ENCODE measurements at regions not wholly inside any gene's neighbourhood (a gene's known extent, or its start where the extent isn't known, plus 50 kb on each side); places are given as distances from the start of the nearest gene placed in this dataset.

DNA sequence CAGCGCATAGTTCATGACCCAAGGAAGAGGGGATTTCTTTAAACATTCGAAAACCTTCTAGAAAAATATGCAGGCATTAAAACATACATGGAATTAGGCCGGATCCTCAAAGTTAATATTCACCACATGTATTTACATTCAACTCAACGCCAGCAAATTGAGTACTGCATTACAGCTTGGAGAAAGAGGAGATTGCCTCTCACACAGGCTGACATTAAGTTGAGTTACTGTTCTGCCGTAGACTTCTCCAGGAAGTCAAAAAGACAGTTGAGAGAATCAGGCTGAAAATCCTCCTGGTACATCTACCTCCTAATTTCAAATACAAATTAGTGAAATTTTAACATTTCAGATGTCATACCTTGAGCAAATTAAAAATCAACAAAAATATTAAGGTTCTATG is 195.7 kb downstream of the URI1 start:
- Mint-ChIP-seq H3K9me3 (peaks cover 0 to 3% (median 0%) of the 10 kb centered on the region in 8 donors), H3K36me3 (no peaks in the 10 kb centered on the region), H3K4me1 (no peaks in the 10 kb centered on the region), H3K27ac (no peak overlapping the region), H3K4me3 (no peak overlapping the region), H3K27me3 (peaks cover 1 to 6% of the 10 kb centered on the region in 2 donors)
- no peak for DNase-seq
- no peaks in the 10 kb centered on the region for H3K4me1 ChIP-seq (ENCODE audit: insufficient read depth, low read length)
- no peak overlapping the region for H3K4me3 ChIP-seq (ENCODE audit: low read length in 2 of 2)
- H3K27me3 ChIP-seq (ENCODE audit: insufficient read depth, low read length) = no peaks in the 10 kb centered on the region
- H3K27ac ChIP-seq (ENCODE audit: low read depth, low read length) = no peak overlapping the region
- CTCF ChIA-PET (ENCODE audit: partially characterized antibody) = no interaction called here
- no peaks in the 10 kb centered on the region for H3K36me3 ChIP-seq (ENCODE audit: insufficient read depth, low read length)
- H3K9me3 ChIP-seq (ENCODE audit: control insufficient read depth in 1 of 2, low read length in 2 of 2) = no peaks in the 10 kb centered on the region
- intact Hi-C loops (cut with micrococcal nuclease) = no loop called here
- POLR2A ChIA-PET (ENCODE audit: partially characterized antibody) = no interaction called here

DNA sequence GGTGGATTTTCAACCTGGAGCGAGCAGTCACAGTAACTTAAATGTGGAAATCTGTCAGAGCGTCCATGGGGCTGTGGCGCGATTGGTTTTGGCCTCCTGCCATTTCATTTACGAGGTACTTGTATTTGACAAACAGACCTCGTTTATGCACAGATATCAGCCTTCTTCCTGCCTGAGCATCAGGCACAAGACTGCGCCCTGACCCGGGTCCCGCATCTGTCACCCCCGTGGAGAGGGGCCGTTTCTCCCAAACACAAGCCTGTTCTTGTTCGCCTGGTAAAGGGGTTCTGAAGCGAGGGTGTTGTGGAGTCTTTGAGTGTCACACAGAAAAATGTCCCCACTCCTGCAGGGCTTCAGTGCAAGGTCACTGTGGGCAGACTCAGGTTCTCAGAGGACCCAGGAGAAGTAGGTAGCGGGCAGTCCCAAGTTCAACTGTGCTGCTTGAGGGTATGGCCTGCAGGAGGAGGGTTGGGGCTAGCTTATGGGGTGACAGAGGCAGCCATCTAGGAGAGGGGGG is 202.3 kb downstream of the URI1 start:
- intact Hi-C loops (cut with micrococcal nuclease) = no loop called here
- peaks cover 0 to 5% (median 0%) of the 10 kb centered on the region in 8 donors for H3K9me3 Mint-ChIP-seq
- H3K4me1 Mint-ChIP-seq = no peaks in the 10 kb centered on the region
- DNase-seq = no peak
- Histone ChIP-seq H3K27me3 (ENCODE audit: insufficient read depth, low read length) (no peaks in the 10 kb centered on the region), H3K4me1 (ENCODE audit: insufficient read depth, low read length) (no peaks in the 10 kb centered on the region), H3K36me3 (ENCODE audit: insufficient read depth, low read length) (no peaks in the 10 kb centered on the region), H3K27ac (ENCODE audit: low read depth, low read length) (no peak overlapping the region), H3K9me3 (ENCODE audit: control insufficient read depth in 1 of 2, low read length in 2 of 2) (no peaks in the 10 kb centered on the region), H3K4me3 (ENCODE audit: low read length in 2 of 2) (no peak overlapping the region)
- POLR2A ChIA-PET (ENCODE audit: partially characterized antibody) = no interaction called here
- no peak overlapping the region for H3K4me3 Mint-ChIP-seq
- CTCF ChIA-PET (ENCODE audit: partially characterized antibody) = no interaction called here
- H3K27me3 Mint-ChIP-seq = peaks cover 0 to 1% of the 10 kb centered on the region in 2 donors
- H3K27ac Mint-ChIP-seq = no peak overlapping the region
- no peaks in the 10 kb centered on the region for H3K36me3 Mint-ChIP-seq

DNA sequence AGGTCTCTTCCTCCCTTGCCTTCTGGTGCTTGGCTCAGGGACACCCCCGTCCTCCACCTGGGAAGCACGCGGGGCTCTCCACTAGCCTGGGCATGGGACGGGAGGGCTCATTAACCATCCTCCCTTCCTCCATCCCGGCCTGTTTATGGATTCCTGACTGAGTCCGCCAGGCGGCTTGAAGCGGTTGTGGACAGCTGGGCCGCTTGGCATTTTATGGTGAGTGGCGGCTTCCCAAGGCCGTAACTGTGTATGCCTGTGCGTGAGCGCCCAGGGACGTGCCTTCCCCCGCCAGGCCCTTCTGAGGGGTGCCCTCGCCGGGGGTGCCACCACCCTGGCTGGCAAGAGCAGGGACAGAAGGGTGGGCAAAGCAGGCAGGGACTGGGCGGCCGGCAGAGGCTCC is 202.8 kb downstream of the URI1 start:
- no peaks in the 10 kb centered on the region for H3K4me1 Mint-ChIP-seq
- Histone ChIP-seq H3K4me1 (ENCODE audit: insufficient read depth, low read length) (no peaks in the 10 kb centered on the region), H3K27me3 (ENCODE audit: insufficient read depth, low read length) (no peaks in the 10 kb centered on the region), H3K9me3 (ENCODE audit: control insufficient read depth in 1 of 2, low read length in 2 of 2) (no peaks in the 10 kb centered on the region), H3K4me3 (ENCODE audit: low read length in 2 of 2) (no peak overlapping the region), H3K36me3 (ENCODE audit: insufficient read depth, low read length) (no peaks in the 10 kb centered on the region), H3K27ac (ENCODE audit: low read depth, low read length) (no peak overlapping the region)
- ChIA-PET POLR2A (ENCODE audit: partially characterized antibody) (no interaction called here), CTCF (ENCODE audit: partially characterized antibody) (no interaction called here)
- DNase-seq = no peak
- H3K27ac Mint-ChIP-seq = no peak overlapping the region
- H3K9me3 Mint-ChIP-seq = peaks cover 0 to 5% (median 0%) of the 10 kb centered on the region in 8 donors
- peaks cover 0 to 1% of the 10 kb centered on the region in 2 donors for H3K27me3 Mint-ChIP-seq
- H3K36me3 Mint-ChIP-seq = no peaks in the 10 kb centered on the region
- no peak overlapping the region for H3K4me3 Mint-ChIP-seq
- intact Hi-C loops (cut with micrococcal nuclease) = no loop called here

DNA sequence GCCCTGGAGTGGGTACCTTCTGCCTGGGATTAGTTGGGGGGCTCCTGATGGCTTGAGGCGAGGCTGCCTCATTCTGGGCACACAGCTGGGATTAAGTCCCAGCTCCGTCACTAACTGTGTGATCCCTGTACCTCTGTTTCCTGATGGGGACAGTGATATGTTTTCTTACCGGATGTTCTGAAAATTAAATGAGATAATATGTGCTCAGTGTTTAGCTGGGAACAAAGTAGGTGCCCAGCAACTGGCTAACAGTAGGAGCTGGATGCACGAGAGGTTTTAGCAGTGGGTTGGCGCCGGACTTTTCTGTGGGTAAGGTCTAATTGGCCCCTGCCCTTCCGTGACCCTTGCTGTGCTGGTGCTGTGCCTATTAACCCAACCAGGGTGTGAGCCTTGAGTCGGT is 203.4 kb downstream of the URI1 start:
- Histone ChIP-seq H3K27ac (ENCODE audit: low read depth, low read length) (no peak overlapping the region), H3K4me1 (ENCODE audit: insufficient read depth, low read length) (no peaks in the 10 kb centered on the region), H3K27me3 (ENCODE audit: insufficient read depth, low read length) (no peaks in the 10 kb centered on the region), H3K36me3 (ENCODE audit: insufficient read depth, low read length) (no peaks in the 10 kb centered on the region), H3K9me3 (ENCODE audit: control insufficient read depth in 1 of 2, low read length in 2 of 2) (no peaks in the 10 kb centered on the region), H3K4me3 (ENCODE audit: low read length in 2 of 2) (no peak overlapping the region)
- intact Hi-C loops (cut with micrococcal nuclease) = no loop called here
- H3K4me1 Mint-ChIP-seq = no peaks in the 10 kb centered on the region
- H3K27me3 Mint-ChIP-seq = peaks cover 0 to under 1% of the 10 kb centered on the region in 2 donors
- H3K9me3 Mint-ChIP-seq = peaks cover 0 to 5% (median 0%) of the 10 kb centered on the region in 8 donors
- DNase-seq = no peak
- H3K36me3 Mint-ChIP-seq = no peaks in the 10 kb centered on the region
- POLR2A ChIA-PET (ENCODE audit: partially characterized antibody) = no interaction called here
- CTCF ChIA-PET (ENCODE audit: partially characterized antibody) = no interaction called here
- H3K4me3 Mint-ChIP-seq = no peak overlapping the region
- H3K27ac Mint-ChIP-seq = no peak overlapping the region

DNA sequence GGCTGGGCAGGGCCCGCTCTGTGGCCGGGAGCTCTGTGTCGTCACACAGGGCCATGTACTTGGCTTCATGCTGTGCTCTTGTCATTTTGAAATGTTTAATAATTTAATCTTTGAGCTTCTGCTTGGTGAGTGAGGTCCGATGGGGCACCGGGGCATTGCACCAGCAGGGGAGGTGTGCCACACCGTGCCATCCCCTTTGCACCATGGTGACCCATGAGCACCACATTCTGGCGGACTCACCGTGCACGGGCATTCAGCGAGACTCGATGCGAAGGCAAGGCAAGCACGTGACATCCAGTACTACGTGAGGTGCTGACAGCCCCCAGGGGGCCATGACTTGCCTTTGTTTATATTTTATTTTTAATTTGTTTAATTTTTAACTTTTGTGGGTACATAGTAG is 204.3 kb downstream of the URI1 start:
- peaks cover 0 to 5% (median 0%) of the 10 kb centered on the region in 8 donors for H3K9me3 Mint-ChIP-seq
- Histone ChIP-seq H3K9me3 (ENCODE audit: control insufficient read depth in 1 of 2, low read length in 2 of 2) (no peaks in the 10 kb centered on the region), H3K36me3 (ENCODE audit: insufficient read depth, low read length) (no peaks in the 10 kb centered on the region), H3K27me3 (ENCODE audit: insufficient read depth, low read length) (no peaks in the 10 kb centered on the region), H3K27ac (ENCODE audit: low read depth, low read length) (no peak overlapping the region), H3K4me3 (ENCODE audit: low read length in 2 of 2) (no peak overlapping the region), H3K4me1 (ENCODE audit: insufficient read depth, low read length) (no peaks in the 10 kb centered on the region)
- no peaks in the 10 kb centered on the region for H3K4me1 Mint-ChIP-seq
- DNase-seq = no peak
- H3K27ac Mint-ChIP-seq = no peak overlapping the region
- peaks cover 0 to 5% of the 10 kb centered on the region in 2 donors for H3K27me3 Mint-ChIP-seq
- intact Hi-C loops (cut with micrococcal nuclease) = no loop called here
- POLR2A ChIA-PET (ENCODE audit: partially characterized antibody) = no interaction called here
- H3K36me3 Mint-ChIP-seq = no peaks in the 10 kb centered on the region
- no peak overlapping the region for H3K4me3 Mint-ChIP-seq
- CTCF ChIA-PET (ENCODE audit: partially characterized antibody) = no interaction called here

DNA sequence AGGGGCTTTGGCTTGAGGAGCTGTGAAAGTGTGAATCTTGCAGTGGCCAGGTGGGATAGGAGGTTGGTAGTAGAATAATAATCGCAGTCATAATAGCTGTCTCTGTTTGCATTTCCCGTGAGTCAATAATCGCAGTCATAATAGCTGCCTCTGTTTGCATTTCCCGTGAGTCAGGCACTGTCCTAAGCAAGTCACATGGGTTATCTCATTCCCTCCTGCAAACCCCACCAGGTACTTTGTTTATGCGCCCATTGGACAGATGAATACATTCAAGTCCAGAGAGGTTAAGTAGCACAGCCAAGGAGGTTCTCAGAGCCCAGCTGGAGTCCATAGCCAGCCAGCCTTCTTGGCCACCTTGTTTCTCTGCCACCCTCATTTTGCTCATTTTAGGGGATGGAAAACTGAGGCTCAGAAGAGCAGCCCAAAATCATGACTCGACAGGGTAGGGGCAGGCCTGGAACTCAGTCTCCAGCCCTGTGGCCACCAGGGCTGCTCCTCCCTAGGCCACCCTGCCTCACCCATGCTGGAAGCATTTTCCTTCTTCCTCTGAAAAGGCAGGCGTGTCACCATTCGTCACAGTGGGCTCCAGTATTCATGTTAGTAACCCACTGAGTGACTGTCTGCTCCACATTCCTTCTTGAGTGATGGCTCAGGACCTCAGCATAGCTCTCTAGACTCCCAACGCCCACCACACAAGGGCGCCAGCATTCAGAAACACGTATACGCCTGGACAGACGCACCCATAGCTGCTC is 206.2 kb downstream of the URI1 start:
- Mint-ChIP-seq H3K4me1 (no peaks in the 10 kb centered on the region), H3K9me3 (peaks cover 0 to 2% (median 0%) of the 10 kb centered on the region in 8 donors), H3K36me3 (no peaks in the 10 kb centered on the region), H3K27ac (no peak overlapping the region), H3K4me3 (no peak overlapping the region), H3K27me3 (peaks cover 0 to 5% of the 10 kb centered on the region in 2 donors)
- H3K27ac ChIP-seq (ENCODE audit: low read depth, low read length) = no peak overlapping the region
- intact Hi-C loops (cut with micrococcal nuclease) = no loop called here
- no peaks in the 10 kb centered on the region for H3K9me3 ChIP-seq (ENCODE audit: control insufficient read depth in 1 of 2, low read length in 2 of 2)
- H3K36me3 ChIP-seq (ENCODE audit: insufficient read depth, low read length) = no peaks in the 10 kb centered on the region
- H3K4me1 ChIP-seq (ENCODE audit: insufficient read depth, low read length) = no peaks in the 10 kb centered on the region
- no peak for DNase-seq
- H3K4me3 ChIP-seq (ENCODE audit: low read length in 2 of 2) = no peak overlapping the region
- POLR2A ChIA-PET (ENCODE audit: partially characterized antibody) = no interaction called here
- H3K27me3 ChIP-seq (ENCODE audit: insufficient read depth, low read length) = no peaks in the 10 kb centered on the region
- CTCF ChIA-PET (ENCODE audit: partially characterized antibody) = no interaction called here

DNA sequence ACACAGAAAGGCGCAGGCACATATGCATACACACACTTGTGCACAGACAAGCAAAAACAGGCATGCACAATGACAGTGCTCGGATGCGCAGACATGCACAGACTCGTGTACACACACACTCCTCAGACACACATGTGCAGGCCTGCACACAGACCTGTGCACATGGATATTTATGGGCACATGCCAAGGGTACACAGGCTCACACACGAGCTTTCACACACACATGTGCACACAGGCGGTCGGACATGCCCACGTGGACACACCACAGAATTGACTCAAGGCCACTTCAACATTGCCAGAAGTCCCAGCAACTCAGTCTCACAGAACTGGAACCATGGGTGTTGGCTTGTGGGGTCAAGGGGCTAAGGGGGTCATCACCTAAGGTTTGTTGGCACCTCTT is 206.8 kb downstream of the URI1 start:
- ChIA-PET CTCF (ENCODE audit: partially characterized antibody) (no interaction called here), POLR2A (ENCODE audit: partially characterized antibody) (no interaction called here)
- H3K4me1 ChIP-seq (ENCODE audit: insufficient read depth, low read length) = no peaks in the 10 kb centered on the region
- no peak for DNase-seq
- peaks cover 0 to 5% of the 10 kb centered on the region in 2 donors for H3K27me3 Mint-ChIP-seq
- no peaks in the 10 kb centered on the region for H3K36me3 Mint-ChIP-seq
- H3K4me3 ChIP-seq (ENCODE audit: low read length in 2 of 2) = no peak overlapping the region
- H3K36me3 ChIP-seq (ENCODE audit: insufficient read depth, low read length) = no peaks in the 10 kb centered on the region
- H3K27ac ChIP-seq (ENCODE audit: low read depth, low read length) = no peak overlapping the region
- no peak overlapping the region for H3K27ac Mint-ChIP-seq
- H3K9me3 ChIP-seq (ENCODE audit: control insufficient read depth in 1 of 2, low read length in 2 of 2) = no peaks in the 10 kb centered on the region
- intact Hi-C loops (cut with micrococcal nuclease) = no loop called here
- H3K27me3 ChIP-seq (ENCODE audit: insufficient read depth, low read length) = no peaks in the 10 kb centered on the region
- H3K4me1 Mint-ChIP-seq = no peaks in the 10 kb centered on the region
- H3K4me3 Mint-ChIP-seq = no peak overlapping the region
- peaks cover 0 to 1% (median 0%) of the 10 kb centered on the region in 8 donors for H3K9me3 Mint-ChIP-seq

All from CD4-positive, alpha-beta memory T cell (primary cell).